ENCODE measurements at regions not wholly inside any gene's neighbourhood (a gene's known extent, or its start where the extent isn't known, plus 50 kb on each side); places are given as distances from the start of the nearest gene placed in this dataset.
"Not testable (repeated sequence)": the region's sequence is repeated elsewhere in the genome, so short reads cannot be mapped to it uniquely, and the experiment has no call there.

GRCh38 chr21:7916329-7917303, 2604.8 kb upstream of the TPTE start:
- Histone ChIP-seq H3K4me1 (ENCODE audit: low read depth) (no peaks in the 10 kb centered on the region), H3K9me3 (ENCODE audit: low read depth) (peaks cover 34% of the 10 kb centered on the region), H3K4me3 (no peak overlapping the region), H3K27ac (no peak overlapping the region), H3K36me3 (no peaks in the 10 kb centered on the region), H3K27me3 (no peaks in the 10 kb centered on the region)
- DNase-seq (ENCODE audit: low read depth in 1 of 2, low spot score in 1 of 2), result no peak
- TF ChIP-seq CTCF (IDR thresholded peaks at IDR 0.05; ENCODE audit: low read depth, low read length), result no peak

DNA sequence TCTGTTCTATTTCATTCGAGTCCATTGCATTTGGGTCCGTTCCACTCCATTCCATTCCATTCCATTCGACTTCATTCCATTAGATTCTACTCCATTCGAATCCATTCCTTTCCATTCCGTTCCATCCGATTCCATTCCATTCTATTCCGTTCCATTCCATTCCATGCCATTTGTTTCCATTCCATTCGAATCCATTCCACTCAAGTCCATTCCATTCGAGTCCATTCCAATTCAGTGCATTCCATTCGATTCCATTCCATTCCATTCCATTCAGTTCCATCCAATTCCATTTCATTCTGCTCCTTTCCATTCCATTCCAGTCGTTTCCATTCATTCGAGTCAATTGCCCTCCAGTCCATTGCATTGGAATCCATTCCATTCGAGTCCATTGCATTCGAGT, 2603.7 kb upstream of the TPTE start:
- no peak for DNase-seq (ENCODE audit: low read depth in 1 of 2, low spot score in 1 of 2)
- Histone ChIP-seq H3K4me3 (no peak overlapping the region), H3K27me3 (no peaks in the 10 kb centered on the region), H3K36me3 (no peaks in the 10 kb centered on the region), H3K4me1 (ENCODE audit: low read depth) (no peaks in the 10 kb centered on the region), H3K9me3 (ENCODE audit: low read depth) (peaks cover 45% of the 10 kb centered on the region), H3K27ac (no peak overlapping the region)
- no peak for TF ChIP-seq CTCF (IDR thresholded peaks at IDR 0.05; ENCODE audit: low read depth, low read length)

DNA sequence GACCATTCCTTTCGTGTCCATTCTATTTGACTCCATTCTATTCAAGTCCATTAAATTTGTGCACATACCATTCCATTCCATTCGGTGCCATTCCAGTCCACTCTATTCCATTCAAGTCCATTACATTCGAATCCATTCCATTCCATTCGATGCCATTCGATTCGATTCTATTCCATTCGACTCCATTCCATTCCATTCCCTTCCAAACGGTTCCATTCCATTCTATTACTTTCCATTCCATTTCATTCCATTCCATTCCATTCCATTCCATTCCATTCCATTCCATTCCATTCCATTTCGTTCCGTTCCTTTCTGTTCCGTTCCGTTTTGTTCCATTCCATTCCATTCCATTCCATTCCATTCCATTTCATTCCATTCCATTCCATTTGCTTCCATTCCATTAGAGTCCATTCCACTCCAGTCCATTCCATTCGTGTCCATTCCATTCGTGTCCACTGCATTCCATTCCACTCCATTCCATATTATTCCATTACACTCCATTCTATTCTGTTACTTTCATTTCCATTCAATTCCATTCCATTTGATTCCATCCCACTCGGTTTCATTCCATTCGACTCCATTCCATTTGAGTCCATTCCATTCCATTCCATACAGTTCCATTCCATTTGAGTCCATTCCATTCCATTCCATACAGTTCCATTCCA, 2595.3 kb upstream of the TPTE start:
- H3K27me3 ChIP-seq; H3K4me3 ChIP-seq; H3K27ac ChIP-seq; H3K4me1 ChIP-seq (ENCODE audit: low read depth); DNase-seq (ENCODE audit: low read depth in 1 of 2, low spot score in 1 of 2); H3K36me3 ChIP-seq: not testable (repeated sequence)
- H3K9me3 ChIP-seq (ENCODE audit: low read depth), result peaks cover 72% of the 10 kb centered on the region

DNA sequence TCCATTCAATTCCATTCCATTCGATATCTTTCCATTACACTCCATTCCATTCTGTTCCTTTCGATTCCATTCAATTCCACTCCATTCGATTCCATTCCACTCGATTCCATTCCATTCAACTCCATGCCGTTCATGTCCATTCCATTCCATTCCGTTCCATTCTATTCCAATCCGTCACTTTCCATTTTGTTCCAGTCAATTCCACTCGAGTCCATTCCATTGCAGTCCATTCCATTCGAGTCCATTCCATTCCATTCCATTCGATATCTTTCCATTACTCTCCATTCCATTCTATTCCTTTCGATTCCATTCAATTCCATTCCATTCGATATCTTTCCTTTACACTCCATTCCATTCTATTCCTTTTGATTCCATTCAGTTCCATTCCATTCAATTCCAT, 2592.9 kb upstream of the TPTE start:
- H3K27ac ChIP-seq; H3K4me1 ChIP-seq (ENCODE audit: low read depth); H3K27me3 ChIP-seq; H3K36me3 ChIP-seq; H3K4me3 ChIP-seq; DNase-seq (ENCODE audit: low read depth in 1 of 2, low spot score in 1 of 2): not testable (repeated sequence)
- peaks cover 64% of the 10 kb centered on the region for H3K9me3 ChIP-seq (ENCODE audit: low read depth)

- not testable (repeated sequence) for H3K27me3 ChIP-seq; DNase-seq (ENCODE audit: low read depth in 1 of 2, low spot score in 1 of 2); H3K27ac ChIP-seq; H3K4me3 ChIP-seq; H3K4me1 ChIP-seq (ENCODE audit: low read depth); H3K36me3 ChIP-seq
- H3K9me3 ChIP-seq (ENCODE audit: low read depth), result peaks cover 59% of the 10 kb centered on the region
Measured at GRCh38 chr21:7929586-7929985, 2591.8 kb upstream of the TPTE start.

GRCh38 chr21:7930445-7930844, 2590.9 kb upstream of the TPTE start:
- H3K4me3 ChIP-seq; H3K27me3 ChIP-seq; H3K27ac ChIP-seq; DNase-seq (ENCODE audit: low read depth in 1 of 2, low spot score in 1 of 2); H3K4me1 ChIP-seq (ENCODE audit: low read depth); H3K36me3 ChIP-seq: not testable (repeated sequence)
- H3K9me3 ChIP-seq (ENCODE audit: low read depth), result peaks cover 61% of the 10 kb centered on the region

DNA sequence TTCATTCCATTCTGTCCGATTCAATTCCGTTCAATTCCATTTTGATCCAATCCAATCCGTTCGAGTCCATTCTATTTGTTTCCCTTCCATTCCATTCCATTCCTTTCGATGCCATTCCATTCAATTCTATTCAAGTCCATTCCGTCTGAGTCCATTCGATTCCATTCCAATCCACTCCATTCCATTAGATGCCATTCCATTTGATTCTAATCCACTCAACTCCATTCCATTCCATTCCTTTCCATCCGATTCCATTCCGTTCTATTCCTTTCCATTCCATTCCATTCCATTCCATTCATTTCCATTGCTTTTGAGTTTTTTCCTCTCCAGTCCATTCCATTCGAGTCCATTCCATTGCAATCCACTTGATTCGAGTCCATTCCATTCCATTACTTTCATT, 2589.3 kb upstream of the TPTE start:
- H3K9me3 ChIP-seq (ENCODE audit: low read depth), result peaks cover 63% of the 10 kb centered on the region
- H3K27me3 ChIP-seq; H3K4me3 ChIP-seq; DNase-seq (ENCODE audit: low read depth in 1 of 2, low spot score in 1 of 2); H3K36me3 ChIP-seq; H3K4me1 ChIP-seq (ENCODE audit: low read depth); H3K27ac ChIP-seq: not testable (repeated sequence)

GRCh38 chr21:7932834-7933233, 2588.5 kb upstream of the TPTE start:
- not testable (repeated sequence) for H3K27ac ChIP-seq; H3K4me1 ChIP-seq (ENCODE audit: low read depth); H3K27me3 ChIP-seq; DNase-seq (ENCODE audit: low read depth in 1 of 2, low spot score in 1 of 2); H3K36me3 ChIP-seq; H3K4me3 ChIP-seq
- H3K9me3 ChIP-seq (ENCODE audit: low read depth), result peaks cover 65% of the 10 kb centered on the region

Data from cardiac muscle cell (in vitro differentiated cells and primary cell).